Muscle of leg (tissue), 3 donors: ENCODE measurements at regions not wholly inside any gene's neighbourhood (a gene's known extent, or its start where the extent isn't known, plus 50 kb on each side); places are given as distances from the start of the nearest gene placed in this dataset.
"Not testable (repeated sequence)": the region's sequence is repeated elsewhere in the genome, so short reads cannot be mapped to it uniquely, and the experiment has no call there.

Experiments used
- DNase-seq: peaks from one replicate; pipeline ENCODE4 v3.0.0; 2013
- H3K27ac ChIP-seq: one replicate; pipeline ENCODE4 v1.5.1; 2013; ENCODE audit warnings: mild to moderate bottlenecking, low read length, control low read depth
- H3K27me3 ChIP-seq: one replicate; pipeline ENCODE4 v1.6.1; 2013; ENCODE audit warnings: low read length; ENCODE audit not compliant: control insufficient read depth, insufficient read depth
- H3K36me3 ChIP-seq: one replicate; pipeline ENCODE4 v1.6.1; 2013; ENCODE audit warnings: low read length; ENCODE audit not compliant: control insufficient read depth, insufficient read depth
- H3K4me1 ChIP-seq: one replicate; pipeline ENCODE4 v1.6.1; 2013; ENCODE audit warnings: low read length; ENCODE audit not compliant: control insufficient read depth, insufficient read depth
- H3K4me3 ChIP-seq: one replicate; pipeline ENCODE4 v1.5.1; 2013; ENCODE audit warnings: low read length, control low read depth
- H3K9me3 ChIP-seq: replicated peaks from 2 replicates; pipeline ENCODE4 v1.6.1; 2013; ENCODE audit warnings: low read depth, low read length; ENCODE audit not compliant: control insufficient read depth
- WGBS: methylation state at CpG from one replicate; pipeline ENCODE4 v1.1.5; 2013; ENCODE audit warnings: missing lambda C conversion rate; ENCODE audit not compliant: insufficient coverage; 5-methylcytosine and 5-hydroxymethylcytosine counted together

GRCh38 chr17:64800987-64801386, 118.3 kb downstream of the LRRC37A3 start:
- WGBS: 81% methylated on average over 6 of the region's 8 CpGs
- not testable (repeated sequence) for H3K27ac ChIP-seq, DNase-seq, H3K4me3 ChIP-seq, H3K9me3 ChIP-seq, H3K36me3 ChIP-seq, H3K27me3 ChIP-seq, H3K4me1 ChIP-seq

DNA sequence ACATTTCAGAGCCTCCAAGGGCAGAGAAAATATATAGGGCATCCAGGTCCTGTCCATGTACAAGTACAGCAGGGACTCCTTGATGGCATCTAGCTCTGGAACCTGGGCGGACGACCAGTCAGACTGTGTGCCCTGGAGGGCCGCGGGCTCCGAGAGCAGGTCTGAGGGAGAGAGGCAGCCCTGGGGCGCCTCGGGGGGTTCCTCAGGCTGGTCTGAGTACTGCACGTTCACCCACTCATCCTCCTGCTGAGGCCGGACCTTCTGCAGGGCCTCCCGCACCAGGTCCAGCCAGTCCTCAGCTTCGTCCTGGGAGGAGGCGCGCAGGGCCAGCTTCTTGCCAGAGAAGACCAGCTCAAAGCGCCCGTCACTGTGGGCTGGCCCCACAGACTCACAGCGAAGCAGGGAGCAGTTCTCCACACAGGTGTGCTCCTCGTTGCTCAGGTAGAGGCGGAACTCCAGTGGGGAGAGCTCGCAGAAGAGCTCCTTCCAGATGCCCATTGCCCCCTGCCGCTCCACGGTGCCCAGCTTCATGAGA, 118.8 kb downstream of the LRRC37A3 start:
- not testable (repeated sequence) for DNase-seq, H3K27me3 ChIP-seq, H3K9me3 ChIP-seq, H3K4me1 ChIP-seq, H3K4me3 ChIP-seq, H3K36me3 ChIP-seq, H3K27ac ChIP-seq
- WGBS: 91% methylated on average over 12 of the region's 21 CpGs

DNA sequence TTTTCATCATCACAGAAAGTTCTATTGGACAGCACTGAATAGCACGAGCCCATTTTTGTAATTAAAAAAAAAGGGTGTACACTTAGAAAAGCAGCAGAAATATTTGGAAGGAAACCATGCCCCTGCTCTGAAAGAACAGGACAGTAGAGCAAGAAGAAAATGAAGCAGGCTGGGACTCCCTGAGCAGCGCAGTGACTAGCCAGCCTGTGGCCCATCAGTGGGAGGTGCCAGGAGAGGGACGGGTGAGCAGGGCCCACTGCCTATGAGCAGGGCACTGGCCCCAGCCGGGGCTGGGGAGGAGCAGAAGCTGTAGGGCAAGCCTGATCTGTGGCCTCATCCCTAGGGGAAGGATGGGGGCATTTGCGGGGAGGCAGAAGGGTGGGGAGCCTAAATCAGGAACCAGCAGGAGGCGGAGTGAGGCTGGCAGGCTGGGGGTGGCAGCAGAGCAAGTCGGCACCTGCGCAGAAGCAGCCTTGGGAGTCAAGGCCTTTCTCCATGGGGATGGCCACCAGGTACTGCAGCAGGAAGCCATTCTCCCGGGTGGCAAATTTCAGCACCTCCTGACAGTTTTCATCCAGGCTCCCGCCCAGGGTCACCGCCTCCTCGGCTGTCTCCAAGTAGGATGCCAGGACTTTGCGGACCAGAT, 119.6 kb downstream of the LRRC37A3 start:
- H3K27ac ChIP-seq, H3K36me3 ChIP-seq, H3K4me1 ChIP-seq, H3K9me3 ChIP-seq, H3K27me3 ChIP-seq, DNase-seq, H3K4me3 ChIP-seq: not testable (repeated sequence)
- 83% methylated on average over 1 of the region's 13 CpGs for WGBS

DNA sequence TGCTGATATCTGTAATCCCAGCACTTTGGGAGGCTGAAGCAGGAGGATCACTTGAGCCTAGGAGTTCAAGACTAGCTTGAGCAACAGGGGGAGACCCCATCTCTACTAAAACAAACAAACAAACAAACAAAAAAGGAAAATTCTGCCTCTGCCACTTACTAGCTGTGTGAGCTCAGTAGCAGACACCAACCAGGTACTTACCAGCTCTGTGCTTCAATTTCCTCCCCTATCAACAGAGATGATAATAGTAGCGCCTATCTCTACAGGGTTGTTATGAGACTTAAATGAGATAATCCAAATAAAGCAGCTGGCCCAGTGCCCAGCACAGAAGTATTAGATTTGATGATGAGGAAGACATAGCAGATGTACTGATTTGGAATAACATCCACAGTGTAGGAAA, 120.3 kb downstream of the LRRC37A3 start:
- not testable (repeated sequence) for H3K9me3 ChIP-seq, H3K4me1 ChIP-seq, H3K4me3 ChIP-seq, DNase-seq, H3K27me3 ChIP-seq, H3K36me3 ChIP-seq, H3K27ac ChIP-seq
- no CpG with 5 or more reads among the region's 1 CpG for whole genome bisulfite sequencing

DNA sequence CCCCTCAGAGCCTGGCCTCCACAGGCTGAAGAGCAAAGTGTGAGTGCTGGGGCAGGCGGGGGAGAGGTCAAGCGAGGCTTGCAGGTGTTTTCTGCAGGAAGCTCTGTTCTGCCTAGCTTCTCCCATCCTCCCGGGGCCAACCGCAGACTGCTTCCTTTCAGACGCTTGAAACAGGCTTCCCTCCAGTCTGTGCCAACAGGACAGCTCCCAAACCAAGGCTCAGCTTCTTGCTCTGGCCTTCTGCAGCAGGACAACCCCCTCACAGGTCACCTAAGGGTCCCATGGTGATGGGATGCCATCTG, 120.8 kb downstream of the LRRC37A3 start:
- H3K4me3 ChIP-seq, H3K27me3 ChIP-seq, H3K27ac ChIP-seq, H3K9me3 ChIP-seq, H3K4me1 ChIP-seq, H3K36me3 ChIP-seq, DNase-seq: not testable (repeated sequence)
- WGBS: 80% methylated on average over 1 of the region's 5 CpGs

GRCh38 chr17:64797746-64798488, 121.4 kb downstream of the LRRC37A3 start:
- H3K27me3 ChIP-seq, H3K27ac ChIP-seq, H3K4me3 ChIP-seq, H3K9me3 ChIP-seq, DNase-seq, H3K36me3 ChIP-seq, H3K4me1 ChIP-seq: not testable (repeated sequence)
- 67% methylated on average over 6 of the region's 15 CpGs for WGBS

- H3K4me1 ChIP-seq, DNase-seq, H3K27me3 ChIP-seq, H3K9me3 ChIP-seq, H3K27ac ChIP-seq, H3K36me3 ChIP-seq, H3K4me3 ChIP-seq: not testable (repeated sequence)
- no CpG with 5 or more reads among the region's 1 CpG for WGBS
Measured at GRCh38 chr17:64795342-64795741, 123.9 kb downstream of the LRRC37A3 start.

DNA sequence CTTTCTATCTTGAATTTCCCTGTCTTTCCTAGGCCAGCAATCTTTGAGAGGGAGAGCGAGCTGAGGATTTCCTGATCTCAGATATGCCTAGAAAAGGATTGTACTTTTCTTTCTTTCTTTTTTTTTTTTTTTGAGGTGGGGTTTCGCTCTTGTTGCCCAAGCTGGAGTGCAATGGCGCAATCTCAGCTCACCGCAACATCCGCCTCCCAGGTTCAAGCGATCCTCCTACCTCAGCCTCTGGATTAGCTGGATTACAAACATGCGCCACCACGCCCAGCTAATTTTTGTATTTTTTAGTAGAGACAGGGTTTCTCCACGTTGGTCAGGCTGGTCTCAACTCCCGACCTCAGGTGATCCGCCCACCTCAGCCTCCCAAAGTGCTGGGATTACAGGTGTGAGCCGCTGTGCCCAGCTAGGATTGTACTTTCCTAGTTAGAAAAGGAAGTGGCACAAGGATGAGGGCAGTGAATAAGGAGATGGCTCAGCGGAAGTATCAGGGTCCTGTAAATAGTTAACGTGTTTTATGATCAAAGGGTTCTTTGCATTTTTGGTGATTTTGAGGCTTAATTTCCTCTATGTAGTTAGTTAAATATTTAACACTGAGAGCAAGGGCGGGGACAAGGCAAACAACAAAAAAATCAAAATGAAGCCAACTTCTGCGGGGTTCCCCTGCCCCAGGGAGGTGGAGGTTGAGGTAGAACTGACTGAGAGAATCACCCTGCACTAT, 124.6 kb downstream of the LRRC37A3 start:
- not testable (repeated sequence) for H3K36me3 ChIP-seq, DNase-seq, H3K27me3 ChIP-seq, H3K4me1 ChIP-seq, H3K4me3 ChIP-seq, H3K9me3 ChIP-seq
- peak overlapping the region; percentile 20 for H3K27ac ChIP-seq
- 100% methylated on average over 2 of the region's 16 CpGs for WGBS

GRCh38 chr17:64794113-64794512, 125.2 kb downstream of the LRRC37A3 start:
- not testable (repeated sequence) for H3K36me3 ChIP-seq, DNase-seq, H3K4me3 ChIP-seq, H3K9me3 ChIP-seq, H3K27me3 ChIP-seq, H3K4me1 ChIP-seq
- H3K27ac ChIP-seq: peak overlapping the region; percentile 20
- no CpG with 5 or more reads among the region's 4 CpGs for WGBS

- H3K9me3 ChIP-seq, H3K36me3 ChIP-seq, DNase-seq, H3K27me3 ChIP-seq, H3K27ac ChIP-seq, H3K4me3 ChIP-seq: not testable (repeated sequence)
- peaks cover 21% of the 10 kb centered on the region for H3K4me1 ChIP-seq
- no CpG with 5 or more reads among the region's 12 CpGs for WGBS
Measured at GRCh38 chr17:64792793-64793575, 126.3 kb downstream of the LRRC37A3 start.
